GM23248 (cell line): ENCODE measurements at regions not wholly inside any gene's neighbourhood (a gene's known extent, or its start where the extent isn't known, plus 50 kb on each side); places are given as distances from the start of the nearest gene placed in this dataset.

Experiments used
- EZH2 ChIP-seq: fragments of 200-600 bp; sonication (generic); IDR thresholded peaks from 2 replicates; pipeline ENCODE4 v1.6.1; 2018; ENCODE audit warnings: antibody characterized with exemption, mild to moderate bottlenecking; ENCODE audit not compliant: insufficient read depth, poor library complexity, severe bottlenecking
- EZH2phosphoT487 ChIP-seq: fragments of 200-600 bp; sonication (generic); IDR thresholded peaks from 2 replicates; pipeline ENCODE4 v1.6.1; 2018; ENCODE audit warnings: antibody characterized with exemption, moderate library complexity, mild to moderate bottlenecking, low read depth; ENCODE audit not compliant: insufficient read depth

DNA sequence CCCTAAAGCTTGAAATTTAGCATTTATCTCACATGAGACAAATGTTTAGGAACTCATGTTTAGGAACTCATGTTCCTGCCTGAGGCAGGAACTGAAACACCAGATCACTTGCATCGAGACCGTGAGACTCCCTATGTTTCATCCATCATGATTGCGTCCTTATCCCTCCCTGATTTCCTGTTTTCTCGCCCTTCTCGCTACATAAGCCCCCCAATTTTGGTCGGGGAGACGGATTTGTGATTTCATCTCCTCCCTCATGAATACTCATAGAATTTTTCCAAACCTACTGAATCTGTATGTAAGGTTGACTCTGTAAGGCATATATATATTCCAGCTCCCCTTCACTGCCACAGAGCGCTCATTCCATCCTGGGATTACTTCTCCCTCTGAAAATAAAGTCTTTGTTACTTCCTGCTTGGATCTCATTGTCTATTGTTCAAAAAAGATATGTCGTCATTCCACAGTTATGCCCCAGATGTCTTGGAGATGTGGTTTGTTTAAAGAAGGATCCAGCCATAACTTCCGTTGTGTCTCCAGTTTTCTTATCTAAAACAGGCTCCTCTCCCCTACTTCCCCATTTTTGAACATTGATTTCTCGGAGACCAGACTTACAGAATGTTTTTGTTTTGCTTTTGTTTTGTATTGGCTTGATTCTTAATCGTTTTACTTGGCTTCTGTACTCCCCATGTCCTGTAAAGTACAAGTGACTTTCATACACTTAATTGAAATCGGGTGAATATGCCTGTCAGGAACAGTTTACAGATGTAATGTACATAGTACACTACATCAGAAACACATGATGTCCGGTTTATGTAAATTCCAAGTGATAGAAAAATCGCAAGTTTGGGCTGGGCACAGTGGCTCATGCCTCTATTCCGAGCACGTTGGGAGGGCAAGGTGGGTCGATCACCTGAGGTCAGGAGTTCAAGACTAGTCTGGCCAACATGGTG, 118.7 kb downstream of the HFE start:
- no peak for TF ChIP-seq EZH2
- TF ChIP-seq EZH2phosphoT487: no peak
